ENCODE measurements at regions not wholly inside any gene's neighbourhood (a gene's known extent, or its start where the extent isn't known, plus 50 kb on each side); places are given as distances from the start of the nearest gene placed in this dataset.

GRCh38 chr17:73957564-73957963, 245.9 kb upstream of the RPL38 start:
- no peak for DNase-seq

GRCh38 chr17:73958453-73958852, 245.0 kb upstream of the RPL38 start:
- no peak for DNase-seq

GRCh38 chr17:73960469-73960868, 243.0 kb upstream of the RPL38 start:
- no peak for DNase-seq

- DNase-seq: no peak
Measured at GRCh38 chr17:73962308-73962707, 241.2 kb upstream of the RPL38 start.

GRCh38 chr17:73968680-73969079, 234.8 kb upstream of the RPL38 start:
- no peak for DNase-seq

GRCh38 chr17:73969956-73970355, 233.5 kb upstream of the RPL38 start:
- DNase-seq: no peak

- DNase-seq: no peak
Measured at GRCh38 chr17:73971127-73971526, 232.4 kb upstream of the RPL38 start.

GRCh38 chr17:73972056-73972455, 231.4 kb upstream of the RPL38 start:
- DNase-seq: no peak

GRCh38 chr17:73972901-73973300, 230.6 kb upstream of the RPL38 start:
- no peak for DNase-seq

GRCh38 chr17:73973586-73974409, 229.7 kb upstream of the RPL38 start:
- no peak for DNase-seq

- no peak for DNase-seq
Measured at GRCh38 chr17:73974536-73974935, 228.9 kb upstream of the RPL38 start.

GRCh38 chr17:73976147-73976546, 227.3 kb upstream of the RPL38 start:
- DNase-seq: no peak

GRCh38 chr17:73976676-73977521, 226.6 kb upstream of the RPL38 start:
- no peak for DNase-seq

- no peak for DNase-seq
Measured at GRCh38 chr17:73980517-73980916, 223.0 kb upstream of the RPL38 start.

GRCh38 chr17:73982871-73983270, 220.6 kb upstream of the RPL38 start:
- DNase-seq: no peak

GRCh38 chr17:73983621-73984400, 219.7 kb upstream of the RPL38 start:
- DNase-seq: no peak

GRCh38 chr17:73984941-73985340, 218.5 kb upstream of the RPL38 start:
- DNase-seq: no peak

GRCh38 chr17:73985466-73986015, 217.9 kb upstream of the RPL38 start:
- DNase-seq: no peak

GRCh38 chr17:73986641-73987177, 216.8 kb upstream of the RPL38 start:
- no peak for DNase-seq

- DNase-seq: no peak
Measured at GRCh38 chr17:73987395-73987794, 216.1 kb upstream of the RPL38 start.

GRCh38 chr17:73987845-73988509, 215.5 kb upstream of the RPL38 start:
- DNase-seq: no peak

- no peak for DNase-seq
Measured at GRCh38 chr17:73989671-73990070, 213.8 kb upstream of the RPL38 start.
